ENCODE measurements at regions not wholly inside any gene's neighbourhood (a gene's known extent, or its start where the extent isn't known, plus 50 kb on each side); places are given as distances from the start of the nearest gene placed in this dataset.
A peak's percentile ranks its signal among the peaks of the same experiment; 100 is the strongest.

DNA sequence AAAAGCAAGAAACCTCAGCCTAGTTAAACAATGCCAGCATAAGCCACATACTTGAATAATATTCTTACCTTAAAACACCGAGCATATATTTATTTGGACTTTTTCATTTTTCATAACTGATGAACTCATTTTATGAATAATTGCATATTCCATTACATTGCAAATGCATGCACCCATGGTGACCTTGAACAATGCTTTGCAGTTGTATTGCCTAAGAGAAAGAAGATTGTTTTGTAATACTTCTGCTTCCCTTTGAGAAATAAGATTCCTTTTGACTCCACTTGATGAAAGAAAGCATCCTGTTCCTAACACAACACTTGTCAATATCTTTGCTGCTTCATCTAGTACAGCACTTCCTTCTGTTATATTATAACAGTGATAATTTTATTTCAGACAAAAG is 1182.2 kb downstream of the FLRT2 start:
- H3K27ac ChIP-seq (ENCODE audit: insufficient read depth, low read length), result no peak overlapping the region
- TF ChIP-seq RCOR1 (IDR thresholded peaks at IDR 0.05; ENCODE audit: insufficient replicate concordance, low read length), result no peak
- no peak for TF ChIP-seq SMC3 (IDR thresholded peaks at IDR 0.05; ENCODE audit: low read depth, low read length)
- no peak for TF ChIP-seq MAZ (IDR thresholded peaks at IDR 0.05; ENCODE audit: borderline replicate concordance, low read depth, low read length)
- no peak for TF ChIP-seq CEBPB (IDR thresholded peaks at IDR 0.05; ENCODE audit: low read depth, low read length)
- TF ChIP-seq RFX5 (IDR thresholded peaks at IDR 0.05; ENCODE audit: low read depth, low read length), result no peak
- TF ChIP-seq MXI1 (IDR thresholded peaks at IDR 0.05; ENCODE audit: borderline replicate concordance, low read depth, low read length), result no peak
- TF ChIP-seq RAD21 (IDR thresholded peaks at IDR 0.05; ENCODE audit: low read length), result no peak
- DNase-seq (peak; percentile 11), ATAC-seq (ENCODE audit: low read depth) (no peak)
- dilution Hi-C loops (cut with HindIII; ENCODE audit: low sequenced_read_pairs, unreplicated experiment), result no loop called here
- no peak overlapping the region for H3K9ac ChIP-seq (ENCODE audit: low read depth, low read length)
- ChIA-PET POLR2A (ENCODE audit: unreplicated experiment) (no interaction called here), CTCF (no interaction called here)
- no peaks in the 10 kb centered on the region for H3K4me1 ChIP-seq (ENCODE audit: control insufficient read depth, insufficient read depth, low read length)
- intact Hi-C loops (cut with micrococcal nuclease), result no loop called here
- H3K56ac ChIP-seq (ENCODE audit: extremely low read depth, insufficient read depth, low read length), result no peak overlapping the region
- BruUV-seq (replicated peaks), result no TSS peak
- no peak overlapping the region for H2BK120ac ChIP-seq (ENCODE audit: low read depth, low read length)
- H2AFZ ChIP-seq (replicated peaks; ENCODE audit: low read length, poor library complexity), result no peak overlapping the region
- WGBS, 2 experiments (ENCODE audit: extremely low coverage in 2 of 2, insufficient read length in 1 of 2), result no CpG with 5 or more reads among the region's 1 CpG
- no peaks in the 10 kb centered on the region for H4K20me1 ChIP-seq (ENCODE audit: insufficient read depth, low read length)
- H3K9me1 ChIP-seq (ENCODE audit: insufficient read depth, low read length), result no peaks in the 10 kb centered on the region
- H3K27me3 ChIP-seq (ENCODE audit: control insufficient read depth, insufficient read depth, low read length), result no peaks in the 10 kb centered on the region
- no peak overlapping the region for H4K8ac ChIP-seq (ENCODE audit: low read depth in 2 of 2, low read length in 2 of 2)
- no peak overlapping the region for H4K5ac ChIP-seq (ENCODE audit: low read depth, low read length)
- H3K14ac ChIP-seq (replicated peaks; ENCODE audit: low read depth, low read length), result no peak overlapping the region
- no peak overlapping the region for H2AK5ac ChIP-seq (ENCODE audit: low read depth, low read length)
- H3K4me3 ChIP-seq (ENCODE audit: insufficient read depth, low read depth, low read length), result no peak overlapping the region
- H2BK5ac ChIP-seq (ENCODE audit: low read depth, low read length, poor library complexity, severe bottlenecking), result no peak overlapping the region
- no peak overlapping the region for H2BK15ac ChIP-seq (ENCODE audit: low read depth, low read length)
- H2BK20ac ChIP-seq (ENCODE audit: low read depth, low read length), result no peak overlapping the region
- no peak overlapping the region for H3K23ac ChIP-seq (ENCODE audit: low read depth, low read length)
- no peak overlapping the region for H3K18ac ChIP-seq (ENCODE audit: low read depth, low read length)
- no peaks in the 10 kb centered on the region for H3K9me3 ChIP-seq (ENCODE audit: control insufficient read depth, insufficient read depth, low read length)
- H3K4ac ChIP-seq (ENCODE audit: low read depth, low read length), result no peak overlapping the region
- in situ Hi-C loops (cut with MboI; ENCODE audit: low sequenced_read_pairs), result no loop called here
- no peak overlapping the region for H3K4me2 ChIP-seq (ENCODE audit: low read depth, low read length)
- no peaks in the 10 kb centered on the region for H3K79me1 ChIP-seq (ENCODE audit: low read depth in 1 of 2, low read length in 2 of 2)
- H3K36me3 ChIP-seq (ENCODE audit: control insufficient read depth, insufficient read depth, low read length), result no peaks in the 10 kb centered on the region
- H2AK9ac ChIP-seq (replicated peaks; ENCODE audit: low read depth, low read length, poor library complexity), result no peak overlapping the region
- no peak overlapping the region for H4K91ac ChIP-seq (ENCODE audit: insufficient read depth, low read depth, low read length)

Data from IMR-90 (cell line).